Stimulated activated CD8-positive, alpha-beta memory T cell treated with anti-CD3 and anti-CD28 coated beads, Interleukin-7, amount 100 ng/mL, for 24 hours (primary cell): ENCODE measurements at regions not wholly inside any gene's neighbourhood (a gene's known extent, or its start where the extent isn't known, plus 50 kb on each side); places are given as distances from the start of the nearest gene placed in this dataset.
"Not testable (repeated sequence)": the region's sequence is repeated elsewhere in the genome, so short reads cannot be mapped to it uniquely, and the experiment has no call there.

Experiments
- DNase-seq: peaks from one replicate; pipeline ENCODE4 v3.0.0-alpha.2; 2020; ENCODE audit warnings: low read depth

- no peak for DNase-seq
Observed at GRCh38 chr2:133840761-133841160, 272.5 kb upstream of the NCKAP5 start.

GRCh38 chr2:133841900-133842299 lies 273.6 kb upstream of the NCKAP5 start:
- DNase-seq, result no peak

GRCh38 chr2:133842446-133842845 lies 274.2 kb upstream of the NCKAP5 start:
- DNase-seq, result no peak

GRCh38 chr2:133843091-133843490 lies 274.8 kb upstream of the NCKAP5 start:
- no peak for DNase-seq

GRCh38 chr2:133843551-133843950 lies 275.3 kb upstream of the NCKAP5 start:
- DNase-seq, result no peak

- DNase-seq, result peak; percentile 15
Observed at GRCh38 chr2:133844214-133844892, 276.1 kb upstream of the NCKAP5 start.

GRCh38 chr2:133846476-133846875 lies 278.2 kb upstream of the NCKAP5 start:
- DNase-seq, result no peak

GRCh38 chr2:133847591-133847990 lies 279.3 kb upstream of the NCKAP5 start:
- no peak for DNase-seq

GRCh38 chr2:133848111-133848649 lies 279.9 kb upstream of the NCKAP5 start:
- no peak for DNase-seq

GRCh38 chr2:133849341-133849740 lies 281.1 kb upstream of the NCKAP5 start:
- DNase-seq, result no peak

- no peak for DNase-seq
Observed at GRCh38 chr2:133854603-133855200, 286.4 kb upstream of the NCKAP5 start.

GRCh38 chr2:133855526-133855925 lies 287.3 kb upstream of the NCKAP5 start:
- no peak for DNase-seq

GRCh38 chr2:133856678-133857077 lies 288.4 kb upstream of the NCKAP5 start:
- DNase-seq, result no peak

GRCh38 chr2:133859578-133859977 lies 291.3 kb upstream of the NCKAP5 start:
- no peak for DNase-seq

GRCh38 chr2:133862400-133862977 lies 294.2 kb upstream of the NCKAP5 start:
- no peak for DNase-seq

GRCh38 chr2:133863106-133863800 lies 295.0 kb upstream of the NCKAP5 start:
- DNase-seq, result no peak

- DNase-seq, result no peak
Observed at GRCh38 chr2:133865141-133865540, 296.9 kb upstream of the NCKAP5 start.

GRCh38 chr2:133867166-133867565 lies 298.9 kb upstream of the NCKAP5 start:
- DNase-seq, result no peak

- DNase-seq, result no peak
Observed at GRCh38 chr2:133871545-133872209, 303.4 kb upstream of the NCKAP5 start.

GRCh38 chr2:133878326-133878725 lies 310.1 kb upstream of the NCKAP5 start:
- no peak for DNase-seq

GRCh38 chr2:133879703-133880102 lies 311.4 kb upstream of the NCKAP5 start:
- no peak for DNase-seq

GRCh38 chr2:133882159-133882558 lies 313.9 kb upstream of the NCKAP5 start:
- not testable (repeated sequence) for DNase-seq
